Right renal cortex interstitium (tissue), 3 donors: ENCODE measurements at regions not wholly inside any gene's neighbourhood (a gene's known extent, or its start where the extent isn't known, plus 50 kb on each side); places are given as distances from the start of the nearest gene placed in this dataset.

Source experiments
- DNase-seq, 3 donors: peaks; one replicate each; pipeline ENCODE4 v3.0.0-alpha.2; 2013; ENCODE audit warnings: low read depth in 3 of 3, low spot score in 2 of 3

DNA sequence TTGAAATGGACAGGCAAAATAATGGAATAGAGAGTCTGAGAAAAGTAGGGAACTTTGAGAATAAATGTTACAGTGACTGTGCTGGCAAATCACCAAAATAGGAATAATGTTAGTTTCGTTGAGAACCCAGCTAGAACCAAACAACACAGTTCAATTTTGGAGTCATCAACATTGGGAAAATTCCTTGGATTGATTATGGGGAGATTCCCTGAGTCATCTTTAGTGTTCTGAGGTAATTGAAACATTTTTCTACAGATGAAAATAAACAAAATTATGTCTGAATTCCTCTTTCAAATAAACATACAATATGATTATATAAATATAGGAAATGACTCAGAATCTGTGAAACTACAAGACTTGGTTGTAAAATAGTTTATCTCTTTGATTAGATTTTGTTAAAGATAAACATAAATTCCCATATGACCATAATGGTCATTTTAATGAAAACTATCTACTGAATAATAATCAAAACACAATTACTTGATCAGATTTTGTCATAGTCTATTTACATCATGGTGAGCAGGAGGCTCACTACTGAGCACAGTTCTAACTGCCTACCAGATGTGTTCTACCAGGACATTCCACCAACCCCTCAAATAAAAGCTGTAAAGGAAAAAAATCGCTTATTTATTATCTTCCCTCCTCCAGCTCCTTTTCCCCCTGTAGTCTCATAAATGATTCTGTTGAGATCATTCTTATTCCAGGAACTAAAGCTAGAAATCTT, 51.4 kb upstream of the GABRA2 start:
- no peak for DNase-seq
